Skeletal muscle satellite cell (primary cell): ENCODE measurements at regions not wholly inside any gene's neighbourhood (a gene's known extent, or its start where the extent isn't known, plus 50 kb on each side); places are given as distances from the start of the nearest gene placed in this dataset.
"Not testable (repeated sequence)": the region's sequence is repeated elsewhere in the genome, so short reads cannot be mapped to it uniquely, and the experiment has no call there.

ENCODE experiments used
- H3K27me3 ChIP-seq: 2 replicates; pipeline ENCODE4 v1.7.0; 2013; ENCODE audit warnings: low read length; ENCODE audit not compliant: control insufficient read depth, insufficient read depth
- H3K36me3 ChIP-seq: 2 replicates; pipeline ENCODE4 v1.7.0; 2013; ENCODE audit warnings: mild to moderate bottlenecking, control low read depth, low read length; ENCODE audit not compliant: insufficient read depth
- H3K4me1 ChIP-seq: 2 replicates; pipeline ENCODE4 v1.7.0; 2013; ENCODE audit warnings: low read length; ENCODE audit not compliant: control insufficient read depth, insufficient read depth
- H3K4me2 ChIP-seq: 2 replicates; pipeline ENCODE4 v1.7.0; 2013; ENCODE audit warnings: mild to moderate bottlenecking, low read length
- H3K4me3 ChIP-seq: 2 replicates; pipeline ENCODE4 v1.7.0; 2013; ENCODE audit warnings: low read length
- H3K9ac ChIP-seq: 2 replicates; pipeline ENCODE4 v1.7.0; 2013; ENCODE audit warnings: mild to moderate bottlenecking, low read depth, low read length, moderate library complexity
- H3K9me3 ChIP-seq: replicated peaks from 2 replicates; pipeline ENCODE4 v1.7.0; 2013; ENCODE audit warnings: mild to moderate bottlenecking, control low read depth, low read length

DNA sequence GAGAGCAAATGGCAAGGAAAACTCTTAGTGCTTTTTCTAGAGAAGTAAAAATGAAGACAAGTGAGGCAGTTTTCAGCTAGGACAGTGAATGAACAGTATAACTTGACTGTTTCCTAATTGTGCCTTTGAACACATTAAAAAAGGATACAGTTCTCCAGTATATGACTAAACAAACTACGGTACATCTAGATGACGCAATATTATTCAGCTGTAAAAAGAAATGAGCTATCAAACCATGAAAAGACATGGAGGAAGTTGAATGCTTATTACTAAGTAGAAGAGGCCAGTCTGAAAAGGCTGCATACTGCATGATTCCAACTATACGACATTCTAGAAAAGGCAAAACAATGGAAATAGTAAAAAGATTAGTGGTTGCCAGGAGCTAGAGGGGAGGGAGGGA lies 206.3 kb downstream of the SIPA1L2 start:
- peaks cover 23% of the 10 kb centered on the region for H3K4me1 ChIP-seq
- H3K9me3 ChIP-seq, result no peaks in the 10 kb centered on the region
- no peaks in the 10 kb centered on the region for H3K36me3 ChIP-seq
- no peaks in the 10 kb centered on the region for H3K27me3 ChIP-seq
- no peak overlapping the region for H3K4me3 ChIP-seq
- no peak overlapping the region for H3K4me2 ChIP-seq
- no peak overlapping the region for H3K9ac ChIP-seq

DNA sequence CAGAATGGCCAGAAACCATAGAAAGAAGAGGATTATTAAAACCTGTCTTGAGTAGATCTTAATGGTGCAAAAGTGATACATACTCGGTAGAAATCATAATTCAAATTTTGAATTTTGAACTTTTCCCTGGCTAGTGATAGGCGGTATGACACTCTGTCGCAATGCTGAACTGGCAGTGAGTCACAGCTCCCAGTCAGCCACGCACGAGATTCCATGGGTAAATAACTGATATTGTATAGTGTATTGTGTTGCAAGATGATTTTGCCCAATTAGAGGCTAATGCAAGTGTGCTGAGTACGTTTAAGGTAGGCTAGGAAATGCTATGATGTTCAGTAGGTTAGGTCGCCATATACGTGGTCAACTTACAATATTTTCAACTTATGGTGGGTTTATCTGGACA lies 207.0 kb downstream of the SIPA1L2 start:
- no peak overlapping the region for H3K4me3 ChIP-seq

DNA sequence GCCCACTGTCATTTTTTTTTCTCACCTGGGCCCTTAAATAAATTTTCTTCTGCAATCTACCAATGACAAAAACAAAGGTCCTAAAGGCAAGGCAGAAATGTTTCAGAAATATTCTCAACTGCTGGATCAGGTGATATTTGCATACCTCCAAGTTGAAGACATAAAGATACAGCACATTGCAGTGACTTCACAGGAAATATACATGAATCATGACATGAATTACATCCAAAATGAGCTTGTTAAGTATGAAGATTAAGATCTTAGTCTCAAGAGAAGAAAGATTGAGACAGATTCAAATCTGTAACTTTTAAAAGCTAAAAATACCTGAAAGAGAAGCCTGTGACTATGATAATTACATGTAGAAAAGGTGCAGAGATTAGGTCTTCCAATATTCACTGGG lies 207.8 kb downstream of the SIPA1L2 start:
- no peaks in the 10 kb centered on the region for H3K36me3 ChIP-seq
- H3K4me2 ChIP-seq, result no peak overlapping the region

More for the DNA sequence above, 207.0 kb downstream of the SIPA1L2 start:
- no peak overlapping the region for H3K9ac ChIP-seq
- H3K27me3 ChIP-seq, result no peaks in the 10 kb centered on the region
- peaks cover 23% of the 10 kb centered on the region for H3K4me1 ChIP-seq
- H3K9me3 ChIP-seq, result no peaks in the 10 kb centered on the region
- no peaks in the 10 kb centered on the region for H3K36me3 ChIP-seq
- H3K4me2 ChIP-seq, result no peak overlapping the region

DNA sequence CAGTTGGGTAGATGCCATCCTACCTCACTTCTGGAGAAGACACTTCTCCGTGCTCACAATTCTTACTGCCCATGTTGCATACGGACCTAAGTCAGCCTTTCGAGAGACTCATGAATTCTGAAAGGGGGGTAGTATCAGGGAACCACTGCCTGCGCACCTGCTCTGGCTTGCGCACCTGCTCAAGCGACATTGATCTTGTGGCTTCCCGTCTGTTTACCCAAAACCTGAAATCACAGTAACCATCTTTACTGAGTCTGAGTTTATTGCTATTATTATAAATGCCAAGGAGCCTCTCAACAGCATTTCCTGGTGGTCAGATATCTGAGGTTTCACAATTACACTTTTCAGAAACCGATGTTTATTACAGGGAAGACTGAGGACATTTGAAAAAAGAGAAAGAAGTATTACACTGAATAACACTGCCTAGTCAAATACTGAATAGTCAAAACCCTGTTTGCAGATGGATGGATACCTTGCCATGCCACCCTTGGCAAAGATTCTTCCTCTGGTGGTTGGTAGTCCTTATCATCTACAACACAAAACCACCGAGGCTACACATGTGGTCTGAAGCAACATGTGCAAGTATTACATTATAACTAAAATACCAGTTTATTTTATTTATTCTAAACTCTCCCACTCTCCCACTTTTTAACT lies 208.7 kb downstream of the SIPA1L2 start:
- H3K4me3 ChIP-seq, result no peak overlapping the region
- no peaks in the 10 kb centered on the region for H3K9me3 ChIP-seq
- H3K36me3 ChIP-seq, result no peaks in the 10 kb centered on the region
- no peaks in the 10 kb centered on the region for H3K27me3 ChIP-seq
- H3K9ac ChIP-seq, result no peak overlapping the region
- peaks cover 24% of the 10 kb centered on the region for H3K4me1 ChIP-seq
- no peak overlapping the region for H3K4me2 ChIP-seq

More for the DNA sequence above, 207.8 kb downstream of the SIPA1L2 start:
- H3K4me3 ChIP-seq, result no peak overlapping the region
- no peak overlapping the region for H3K9ac ChIP-seq
- H3K4me1 ChIP-seq, result peaks cover 23% of the 10 kb centered on the region
- H3K27me3 ChIP-seq, result no peaks in the 10 kb centered on the region
- H3K9me3 ChIP-seq, result no peaks in the 10 kb centered on the region

DNA sequence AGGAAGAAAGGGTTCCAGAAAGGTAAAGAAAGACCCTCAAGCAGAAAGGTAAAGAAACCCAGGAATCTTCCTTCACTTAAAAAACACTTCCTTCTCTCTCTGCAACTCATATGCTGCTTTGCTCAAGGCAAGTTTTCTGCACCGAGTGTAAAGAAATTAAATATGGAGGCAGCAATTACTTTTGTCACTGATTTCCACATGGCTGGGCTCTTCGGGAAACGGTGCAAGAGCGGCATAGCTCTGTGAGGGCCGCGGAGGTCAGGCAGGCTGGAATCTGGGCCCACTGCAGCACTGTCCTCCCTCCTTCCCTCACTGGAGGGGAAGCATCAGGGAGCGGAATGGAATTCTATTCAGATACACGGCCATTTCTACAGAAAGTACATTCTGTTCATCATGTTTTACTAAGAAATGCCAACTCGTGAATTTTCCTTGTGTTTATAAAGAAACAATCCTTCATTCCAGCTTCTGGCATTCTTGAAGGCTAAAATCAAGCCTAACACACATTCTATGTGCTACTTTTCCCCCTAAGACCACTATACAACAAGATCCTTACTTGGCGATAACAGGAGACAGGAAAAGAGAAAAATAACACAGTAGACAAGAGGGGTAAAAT lies 212.2 kb downstream of the SIPA1L2 start:
- Histone ChIP-seq H3K9me3 (no peaks in the 10 kb centered on the region), H3K4me2 (no peak overlapping the region), H3K4me1 (peaks cover 25% of the 10 kb centered on the region), H3K4me3 (no peak overlapping the region), H3K9ac (no peak overlapping the region), H3K36me3 (no peaks in the 10 kb centered on the region), H3K27me3 (no peaks in the 10 kb centered on the region)

DNA sequence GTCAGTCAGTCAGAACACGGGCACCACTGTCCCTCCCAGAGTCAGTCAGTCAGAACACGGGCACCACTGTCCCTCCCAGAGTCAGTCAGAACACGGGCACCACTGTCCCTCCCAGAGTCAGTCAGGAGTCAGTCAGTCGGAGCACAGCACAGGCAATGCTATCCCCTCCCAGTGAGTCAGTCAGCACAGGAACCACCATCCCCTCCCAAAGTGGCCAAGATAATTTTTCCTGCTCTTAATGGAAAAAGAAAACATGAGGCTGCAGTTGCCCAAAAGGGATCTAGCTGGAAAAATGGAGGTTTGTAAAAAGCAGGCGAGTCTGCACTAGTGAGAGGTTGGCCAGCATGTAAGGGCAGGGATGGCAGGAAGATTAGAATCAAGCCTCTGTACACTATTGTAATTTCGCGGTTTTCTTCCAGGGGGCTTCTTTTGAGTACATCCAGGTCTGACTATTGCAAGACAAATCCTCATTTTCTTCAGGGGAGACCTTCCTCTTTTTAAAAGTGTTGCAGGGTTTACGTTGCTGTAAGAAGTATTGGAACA lies 213.8 kb downstream of the SIPA1L2 start:
- Histone ChIP-seq H3K4me2 (peak overlapping the region; percentile 37), H3K27me3 (no peaks in the 10 kb centered on the region), H3K36me3 (no peaks in the 10 kb centered on the region), H3K4me3 (no peak overlapping the region), H3K9ac (no peak overlapping the region), H3K4me1 (peaks cover 14% of the 10 kb centered on the region), H3K9me3 (no peaks in the 10 kb centered on the region)

DNA sequence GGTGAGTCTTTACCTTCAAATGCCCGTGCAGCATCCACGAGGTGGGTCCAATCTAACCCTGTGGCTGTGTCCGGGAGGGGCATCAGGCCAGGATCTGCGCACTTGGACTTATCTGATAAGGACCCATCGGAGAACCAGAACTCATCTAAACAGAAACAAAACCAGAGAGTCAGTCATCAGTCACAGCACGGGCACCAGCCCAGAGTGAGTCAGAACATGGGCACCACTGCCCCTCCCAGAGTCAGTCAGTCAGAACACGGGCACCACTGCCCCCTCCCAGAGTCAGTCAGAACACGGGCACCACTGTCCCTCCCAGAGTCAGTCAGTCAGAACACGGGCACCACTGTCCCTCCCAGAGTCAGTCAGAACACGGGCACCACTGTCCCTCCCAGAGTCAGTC lies 214.5 kb downstream of the SIPA1L2 start:
- peak overlapping the region; percentile 68 for H3K4me2 ChIP-seq
- not testable (repeated sequence) for H3K9ac ChIP-seq, H3K27me3 ChIP-seq, H3K36me3 ChIP-seq, H3K9me3 ChIP-seq
- H3K4me1 ChIP-seq, result peaks cover 14% of the 10 kb centered on the region
- peak overlapping the region; percentile 47 for H3K4me3 ChIP-seq

DNA sequence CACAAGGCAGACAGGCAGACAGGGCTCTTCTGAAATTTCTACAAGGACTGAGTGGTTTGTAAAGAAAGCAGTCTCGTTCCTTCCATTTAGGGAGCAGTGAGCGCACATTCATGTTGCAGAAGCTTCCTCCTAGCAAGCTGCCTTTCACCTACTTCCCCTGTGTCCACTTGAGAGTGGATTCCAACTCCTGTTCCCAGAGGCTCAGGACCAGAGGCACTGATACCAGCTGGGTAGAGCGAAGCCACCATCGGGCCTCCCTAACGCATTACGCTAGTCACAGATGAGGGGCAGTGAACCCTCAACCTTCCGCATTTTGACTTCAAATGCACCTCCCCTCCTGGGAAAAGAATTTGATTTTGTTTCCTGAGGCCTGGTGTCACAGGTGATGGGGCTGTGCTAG lies 215.8 kb downstream of the SIPA1L2 start:
- H3K4me2 ChIP-seq, result no peak overlapping the region
- H3K27me3 ChIP-seq, result no peaks in the 10 kb centered on the region

DNA sequence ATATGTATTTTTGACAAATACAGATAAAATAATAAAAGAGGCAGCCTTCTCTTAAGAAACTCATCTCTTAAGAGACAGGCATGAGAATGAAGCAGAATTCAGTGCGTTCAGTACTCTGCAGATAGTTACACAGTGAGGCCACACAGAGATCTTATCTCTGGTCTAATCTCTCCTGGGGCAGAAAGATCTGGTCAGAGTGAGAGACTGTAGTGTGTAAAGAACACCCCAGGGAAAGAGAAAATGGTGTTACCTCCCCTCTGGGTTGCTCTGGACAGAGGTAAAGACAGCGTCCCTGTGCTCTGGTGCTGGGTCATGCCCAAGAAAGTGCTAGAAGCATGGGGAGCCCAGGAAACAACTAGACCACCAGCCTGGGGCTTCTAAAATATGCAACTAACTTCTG lies 216.3 kb downstream of the SIPA1L2 start:
- H3K27me3 ChIP-seq, result no peaks in the 10 kb centered on the region
- H3K9ac ChIP-seq, result no peak overlapping the region
- H3K4me3 ChIP-seq, result no peak overlapping the region
- H3K4me2 ChIP-seq, result no peak overlapping the region
- peaks cover 4% of the 10 kb centered on the region for H3K9me3 ChIP-seq
- peaks cover 14% of the 10 kb centered on the region for H3K4me1 ChIP-seq
- H3K36me3 ChIP-seq, result no peaks in the 10 kb centered on the region

More for the DNA sequence above, 215.8 kb downstream of the SIPA1L2 start:
- H3K36me3 ChIP-seq, result no peaks in the 10 kb centered on the region
- H3K4me3 ChIP-seq, result no peak overlapping the region
- H3K9ac ChIP-seq, result no peak overlapping the region
- peaks cover 14% of the 10 kb centered on the region for H3K4me1 ChIP-seq
- H3K9me3 ChIP-seq, result peaks cover 4% of the 10 kb centered on the region

DNA sequence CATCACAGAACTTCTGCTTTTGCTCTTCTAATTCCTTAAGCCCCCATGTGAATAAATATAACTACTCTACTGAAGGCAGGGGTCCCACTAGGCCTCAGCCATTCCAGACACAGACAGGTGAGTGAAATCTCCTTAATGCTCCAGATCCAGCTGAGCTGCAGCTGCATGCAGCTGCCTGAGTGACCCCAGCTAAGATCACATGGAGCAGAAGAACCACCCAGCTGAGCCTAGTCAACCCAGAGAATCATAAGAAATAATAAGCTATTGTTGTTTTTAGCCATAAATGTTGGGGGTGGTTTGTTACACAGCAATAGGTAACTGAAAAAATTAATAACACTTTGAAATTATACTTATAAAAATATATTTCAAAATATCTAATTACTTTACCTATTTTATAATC lies 220.3 kb downstream of the SIPA1L2 start:
- Histone ChIP-seq H3K36me3 (no peaks in the 10 kb centered on the region), H3K4me3 (no peak overlapping the region), H3K27me3 (no peaks in the 10 kb centered on the region), H3K4me1 (no peaks in the 10 kb centered on the region), H3K9me3 (peaks cover 4% of the 10 kb centered on the region), H3K4me2 (no peak overlapping the region), H3K9ac (no peak overlapping the region)

DNA sequence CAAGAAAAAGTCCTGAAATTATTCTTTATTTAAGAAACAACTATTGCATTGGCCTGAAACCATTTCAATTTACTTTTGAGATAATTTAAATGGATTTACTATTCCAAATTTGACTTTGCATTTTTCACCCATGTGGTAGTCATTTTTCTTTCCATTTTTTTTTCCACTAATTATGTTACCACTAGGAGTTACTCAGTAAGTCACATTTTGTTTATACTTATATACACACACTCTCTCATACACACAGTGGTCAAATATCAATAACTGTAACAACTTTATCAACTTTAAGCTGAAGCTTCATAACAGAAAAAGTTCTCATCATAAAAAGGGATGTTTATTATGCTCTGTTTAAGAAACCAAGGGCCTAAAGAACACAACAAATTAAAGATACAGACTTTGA lies 222.8 kb downstream of the SIPA1L2 start:
- no peak overlapping the region for H3K9ac ChIP-seq
- no peaks in the 10 kb centered on the region for H3K36me3 ChIP-seq
- H3K4me2 ChIP-seq, result no peak overlapping the region
- no peak overlapping the region for H3K4me3 ChIP-seq
- H3K4me1 ChIP-seq, result no peaks in the 10 kb centered on the region
- H3K9me3 ChIP-seq, result peaks cover 4% of the 10 kb centered on the region
- H3K27me3 ChIP-seq, result no peaks in the 10 kb centered on the region

DNA sequence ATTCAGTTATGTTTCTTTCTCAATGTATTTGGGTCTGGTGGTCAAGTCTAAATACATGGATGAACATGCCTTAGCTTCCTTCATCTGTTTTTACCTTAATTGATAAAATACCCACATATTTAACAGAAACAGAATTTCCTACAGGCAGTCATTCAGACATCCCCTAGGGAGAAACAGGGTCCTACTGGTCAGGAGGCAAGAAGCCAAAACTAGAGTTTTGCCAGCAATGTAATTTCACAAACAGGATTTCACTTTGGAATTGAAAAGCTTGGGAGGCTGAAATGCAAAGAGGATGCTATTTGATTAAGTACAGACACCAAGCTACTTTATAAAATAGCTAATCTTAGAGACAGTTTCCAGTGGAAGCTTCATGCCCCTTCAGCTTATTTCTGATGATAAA lies 224.2 kb downstream of the SIPA1L2 start:
- no peak overlapping the region for H3K9ac ChIP-seq
- H3K4me1 ChIP-seq, result no peaks in the 10 kb centered on the region
- H3K36me3 ChIP-seq, result no peaks in the 10 kb centered on the region
- H3K9me3 ChIP-seq, result peaks cover 4% of the 10 kb centered on the region
- no peak overlapping the region for H3K4me3 ChIP-seq
- H3K27me3 ChIP-seq, result no peaks in the 10 kb centered on the region
- H3K4me2 ChIP-seq, result no peak overlapping the region
